K562 (cell line): ENCODE measurements at regions not wholly inside any gene's neighbourhood (a gene's known extent, or its start where the extent isn't known, plus 50 kb on each side); places are given as distances from the start of the nearest gene placed in this dataset.

Source experiments
- ATAC-seq: fragments of 200-7000 bp; cut with Tn5 transposase; 3 replicates; pipeline ENCODE4 v1.9.1; 2020; ENCODE audit warnings: moderate library complexity
- BruUV-seq: library from RNA; stranded (reverse); fragments of 400-500 nt; replicated peaks from 2 replicates; lab custom pipeline; 2021; lab: Mats Ljungman, UMichigan
- CTCF ChIA-PET: fragments of 300-600 bp; formaldehyde crosslinking; extraction: SDS; loops from one replicate; lab custom pipeline; 2021; ENCODE audit warnings: low intra/inter-chr PET ratio; lab: Yijun Ruan, JAX
- POLR2A ChIA-PET: fragments of 300-600, 350-650 bp; sonication (Branson Sonifier 250); formaldehyde crosslinking; extraction: SDS; loops from one replicate; lab custom pipeline; 2021; ENCODE audit warnings: antibody characterized with exemption, inconsistent platforms; lab: Yijun Ruan, JAX
- DNase-seq, 4 experiments: peaks; one replicate each; pipeline versions ENCODE4 v3.0.0 to v3.0.0-alpha.2; 2011 to 2018; ENCODE audit warnings: low spot score in 3 of 4, mixed read lengths in 3 of 4; ENCODE audit errors: extremely low read depth in 1 of 4
- FAIRE-seq: peaks from 2 replicates; lab custom pipeline; 2011; peaks lifted over from hg19 to GRCh38; lab: Jason Lieb, UNC
- H2AFZ ChIP-seq: 2 replicates; pipeline ENCODE4 v1.6.0; 2011; ENCODE audit warnings: low read depth, low read length, control low read depth, inconsistent platforms
- H3K27ac ChIP-seq: fragments of 200-600 bp; 3 replicates; pipeline ENCODE4 v1.8.0; 2011; ENCODE audit warnings: low read depth, mild to moderate bottlenecking, control low read depth, inconsistent platforms, low read length, moderate library complexity, mixed read lengths; ENCODE audit errors: extremely low read depth
- H3K27me3 ChIP-seq, 2 experiments: fragments of 300-600 bp in 1 of 2; 2 replicates in 1 of 2; 3 replicates in 1 of 2; pipeline versions ENCODE4 v1.6.0 to v1.8.0; 2011; ENCODE audit warnings: inconsistent platforms in 2 of 2, low read length in 2 of 2, mild to moderate bottlenecking in 1 of 2, mixed read lengths in 1 of 2, moderate library complexity in 1 of 2; ENCODE audit not compliant: control insufficient read depth in 2 of 2, insufficient read depth in 2 of 2
- H3K36me3 ChIP-seq: fragments of 300-600 bp; 3 replicates; pipeline ENCODE4 v1.8.0; 2011; ENCODE audit warnings: mild to moderate bottlenecking, low read length, inconsistent platforms; ENCODE audit not compliant: control insufficient read depth, insufficient read depth
- H3K4me1 ChIP-seq, 2 experiments: fragments of 200-600 bp in 1 of 2; replicated peaks in 1 of 2; 2 replicates in 1 of 2; 3 replicates in 1 of 2; pipeline versions ENCODE4 v1.5.1 to v1.8.0; 2011; ENCODE audit warnings: inconsistent platforms in 2 of 2, low read length in 2 of 2, mild to moderate bottlenecking in 1 of 2, mixed read lengths in 1 of 2, moderate library complexity in 1 of 2; ENCODE audit not compliant: control insufficient read depth in 2 of 2, insufficient read depth in 2 of 2
- H3K4me2 ChIP-seq: 2 replicates; pipeline ENCODE4 v1.6.1; 2011; ENCODE audit warnings: low read length, control low read depth, inconsistent platforms, mixed read lengths; ENCODE audit not compliant: insufficient read depth
- H3K4me3 ChIP-seq: fragments of 200-600 bp; sonication (generic), shearing (Covaris generic); 2 replicates; pipeline ENCODE4 v1.5.1; 2016; ENCODE audit warnings: control low read depth, inconsistent platforms
- H3K79me2 ChIP-seq: fragments of 200-600 bp; 3 replicates; pipeline ENCODE4 v1.8.0; 2011; ENCODE audit warnings: low read length, inconsistent platforms; ENCODE audit not compliant: control insufficient read depth, insufficient read depth
- H3K9ac ChIP-seq, 2 experiments: 2 replicates each; pipeline versions ENCODE4 v1.6.0 to v1.6.1; 2011; ENCODE audit warnings: low read depth in 2 of 2, low read length in 2 of 2, control low read depth in 1 of 2, inconsistent platforms in 1 of 2, mild to moderate bottlenecking in 1 of 2, mixed read lengths in 1 of 2; ENCODE audit not compliant: insufficient read depth in 1 of 2
- H3K9me1 ChIP-seq: one replicate; pipeline ENCODE4 v1.6.0; 2011; ENCODE audit warnings: inconsistent platforms, mild to moderate bottlenecking, low read length, moderate library complexity; ENCODE audit not compliant: control insufficient read depth, insufficient read depth
- H3K9me3 ChIP-seq: replicated peaks from 2 replicates; pipeline ENCODE4 v1.5.1; 2011; ENCODE audit warnings: low read depth, low read length, inconsistent platforms; ENCODE audit not compliant: control insufficient read depth, insufficient read depth
- H4K20me1 ChIP-seq: replicated peaks from 2 replicates; pipeline ENCODE4 v1.6.1; 2011; ENCODE audit warnings: low read length, inconsistent platforms, mixed read lengths; ENCODE audit not compliant: control insufficient read depth, insufficient read depth
- HMBOX1 ChIP-seq: sonication (generic); IDR thresholded peaks from 2 replicates; pipeline ENCODE4 v1.6.1; 2016
- IFI16 ChIP-seq: fragments of 250-450 bp; sonication (Bioruptor Pico); IDR thresholded peaks from 2 replicates; pipeline ENCODE4 v2.1.2; 2022; ENCODE audit warnings: mild to moderate bottlenecking, inconsistent platforms
- KHSRP ChIP-seq: fragments of 450-650 bp; IDR thresholded peaks from 2 replicates; pipeline ENCODE4 v1.6.1; 2017
- PATZ1 ChIP-seq: fragments of 250-450 bp; sonication (Bioruptor Pico); IDR thresholded peaks from 2 replicates; pipeline ENCODE4 v1.5.0; 2020; ENCODE audit warnings: mild to moderate bottlenecking, borderline replicate concordance
- RBM15 ChIP-seq: fragments of 200-400 bp; formaldehyde crosslinking; IDR thresholded peaks from 2 replicates; pipeline ENCODE4 v1.6.1; 2018; ENCODE audit warnings: mild to moderate bottlenecking, low read length, moderate library complexity; ENCODE audit not compliant: insufficient read depth
- SRF ChIP-seq, 2 experiments: fragments of 250-450, 450-650 bp in 1 of 2; sonication (Bioruptor Pico) in 1 of 2; sonication (generic) in 1 of 2; formaldehyde crosslinking; IDR thresholded peaks; 2 replicates each; pipeline versions ENCODE4 v1.5.0 to v1.5.1; 2020 to 2022; ENCODE audit warnings: mild to moderate bottlenecking in 1 of 2, missing genetic modification reagents in 1 of 2
- ZNF512 ChIP-seq: IDR thresholded peaks from 2 replicates; pipeline ENCODE4 v1.6.1; 2016; ENCODE audit warnings: missing genetic modification characterization, missing compliant biosample characterization
- ZNF764 ChIP-seq: fragments of 250-450 bp; sonication (Bioruptor Pico); IDR thresholded peaks from 2 replicates; pipeline ENCODE4 v1.4.0; 2020; ENCODE audit warnings: low read depth, mild to moderate bottlenecking, moderate library complexity
- WGBS: fragments of 100-300 bp; shearing (Covaris generic); methylation state at CpG from one replicate; pipeline ENCODE4 v1.1.6; 2016; ENCODE audit warnings: low coverage, mixed read lengths; ENCODE audit not compliant: insufficient coverage; ENCODE audit errors: missing lambda C conversion rate; 5-methylcytosine and 5-hydroxymethylcytosine counted together
- in situ Hi-C: fragments of 300-500 bp; cut with MboI; formaldehyde crosslinking; loops from 4 replicates; pipeline ENCODE4 v1.15.0; 2018; ENCODE audit warnings: inconsistent platforms, mixed read lengths
- intact Hi-C: fragments of 100-400 bp; cut with micrococcal nuclease; formaldehyde crosslinking; loops from 2 replicates; pipeline ENCODE4 v1.14.2; 2022

DNA sequence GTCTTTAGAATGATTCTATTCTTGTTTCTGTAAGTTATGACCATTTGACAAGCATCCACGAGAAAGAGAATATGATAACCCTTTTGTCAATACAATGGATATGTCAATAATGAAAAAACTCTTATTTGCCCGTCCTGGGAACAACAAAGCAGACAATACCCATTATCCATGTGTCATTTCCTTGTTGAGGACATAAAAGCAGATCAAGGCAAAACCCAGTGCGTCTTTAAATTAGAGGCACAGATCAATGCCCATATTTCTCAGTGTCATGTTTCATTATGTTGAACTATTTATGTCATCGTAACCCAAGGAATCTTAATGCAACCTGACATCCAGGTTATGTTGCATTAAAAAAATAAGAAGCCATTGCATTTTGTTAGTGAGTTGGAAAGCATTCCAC lies 365.0 kb upstream of the CELF4 start:
- Histone ChIP-seq H3K9me1 (no peaks in the 10 kb centered on the region), H3K27me3 (no peaks in the 10 kb centered on the region), H3K9ac (no peak overlapping the region), H4K20me1 (no peaks in the 10 kb centered on the region), H3K4me1 (no peaks in the 10 kb centered on the region), H3K9me3 (no peaks in the 10 kb centered on the region), H3K4me2 (no peak overlapping the region), H3K36me3 (no peaks in the 10 kb centered on the region), H3K79me2 (no peaks in the 10 kb centered on the region), H2AFZ (no peak overlapping the region), H3K4me3 (no peak overlapping the region), H3K27ac (no peak overlapping the region)
- WGBS: 1% methylated on average over 4 of the region's 4 CpGs
- BruUV-seq: no TSS peak
- TF ChIP-seq KHSRP: no peak
- TF ChIP-seq RBM15: no peak
- TF ChIP-seq IFI16 (CRISPR knock-in tag): no peak
- no peak for TF ChIP-seq ZNF512 (tag)
- no peak for TF ChIP-seq ZNF764
- no peak for TF ChIP-seq HMBOX1
- TF ChIP-seq PATZ1 (CRISPR knock-in tag): no peak
- TF ChIP-seq SRF (CRISPR knock-in tag; IDR thresholded peaks at IDR 0.05): no peak
- ChIA-PET CTCF (no interaction called here), POLR2A (no interaction called here)
- in situ Hi-C loops: no loop called here
- no peak for ATAC-seq
- no peak for DNase-seq
- FAIRE-seq: no peak
- intact Hi-C loops: no loop called here
